GM18868 (cell line): ENCODE measurements at regions not wholly inside any gene's neighbourhood (a gene's known extent, or its start where the extent isn't known, plus 50 kb on each side); places are given as distances from the start of the nearest gene placed in this dataset.
"Not testable (repeated sequence)": the region's sequence is repeated elsewhere in the genome, so short reads cannot be mapped to it uniquely, and the experiment has no call there.

ENCODE experiments used
- ATAC-seq: cut with Tn5 transposase; IDR thresholded peaks from one replicate; pipeline ENCODE4 v1.9.1; 2021; ENCODE audit warnings: mild to moderate bottlenecking, moderate library complexity; ENCODE audit not compliant: unreplicated experiment

DNA sequence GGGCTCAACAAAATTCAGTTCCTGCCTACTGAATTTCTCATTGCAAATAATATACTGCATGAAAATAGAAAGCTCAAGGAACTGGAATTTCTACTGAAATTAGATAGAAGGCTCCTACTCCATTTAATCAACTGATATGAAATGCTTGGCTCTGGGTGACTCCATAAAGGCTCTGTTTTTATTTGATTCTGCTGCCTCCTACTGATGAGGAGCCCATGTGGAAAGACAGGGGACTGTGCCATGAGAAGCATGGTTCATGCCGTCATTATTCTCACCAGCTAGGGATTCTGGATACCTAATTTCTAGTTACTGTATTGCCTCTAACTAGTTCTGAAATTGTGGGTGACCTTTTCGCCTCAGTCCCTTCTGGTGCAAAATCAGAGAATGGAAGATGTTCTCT is 366.2 kb upstream of the DPH6 start:
- no peak for ATAC-seq

- no peak for ATAC-seq
Measured at GRCh38 chr15:35914573-35914972, 368.6 kb upstream of the DPH6 start.

DNA sequence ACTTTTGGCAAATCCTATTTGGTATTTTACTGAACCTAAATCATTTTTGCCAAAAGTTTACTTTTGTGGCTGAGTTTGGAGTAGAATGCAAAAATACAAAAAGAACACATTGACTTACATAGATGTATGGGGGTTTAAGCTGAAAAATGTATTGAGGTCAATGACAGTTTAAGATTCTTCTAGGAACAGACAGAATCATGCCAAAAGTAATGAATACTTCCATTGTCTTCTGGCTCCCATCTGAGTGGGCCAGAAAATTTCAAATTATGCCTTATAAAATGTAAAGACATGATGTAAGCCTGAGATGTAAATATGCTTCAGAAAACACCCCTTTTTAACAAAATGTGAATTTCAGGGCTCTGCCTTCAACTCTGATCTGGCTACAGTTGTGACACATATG is 375.1 kb upstream of the DPH6 start:
- ATAC-seq = no peak

- no peak for ATAC-seq
Measured at GRCh38 chr15:35925275-35926006, 379.5 kb upstream of the DPH6 start.

- ATAC-seq = no peak
Measured at GRCh38 chr15:35926007-35926380, 380.0 kb upstream of the DPH6 start.

- no peak for ATAC-seq
Measured at GRCh38 chr15:35928847-35929246, 382.9 kb upstream of the DPH6 start.

- ATAC-seq = peak; percentile 81
Measured at GRCh38 chr15:35929740-35930444, 383.9 kb upstream of the DPH6 start.

DNA sequence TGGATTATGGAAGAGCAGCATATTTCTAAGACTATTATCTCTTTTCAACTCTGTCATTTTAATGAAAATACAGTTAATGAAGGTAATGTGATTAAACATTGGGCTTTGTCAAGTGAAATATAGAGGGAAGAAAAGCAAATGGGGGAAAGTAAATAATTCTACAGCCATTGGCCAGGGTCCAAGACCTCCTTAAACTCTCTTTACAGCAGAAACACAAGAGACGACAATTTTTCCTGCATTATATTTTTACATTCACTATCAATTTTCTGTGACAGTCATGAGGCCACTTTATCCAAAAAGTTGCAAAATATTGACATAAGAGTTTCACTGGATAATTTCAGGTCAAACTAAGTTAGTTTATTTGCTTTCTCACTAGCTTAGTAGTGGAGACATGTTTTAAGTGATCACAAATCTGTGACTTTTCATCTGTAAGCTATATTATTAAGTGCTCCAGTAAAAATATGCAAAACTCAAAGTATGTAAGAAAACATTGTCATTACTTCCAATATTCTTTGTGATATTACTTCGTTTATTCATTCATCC is 385.9 kb upstream of the DPH6 start:
- ATAC-seq = no peak

DNA sequence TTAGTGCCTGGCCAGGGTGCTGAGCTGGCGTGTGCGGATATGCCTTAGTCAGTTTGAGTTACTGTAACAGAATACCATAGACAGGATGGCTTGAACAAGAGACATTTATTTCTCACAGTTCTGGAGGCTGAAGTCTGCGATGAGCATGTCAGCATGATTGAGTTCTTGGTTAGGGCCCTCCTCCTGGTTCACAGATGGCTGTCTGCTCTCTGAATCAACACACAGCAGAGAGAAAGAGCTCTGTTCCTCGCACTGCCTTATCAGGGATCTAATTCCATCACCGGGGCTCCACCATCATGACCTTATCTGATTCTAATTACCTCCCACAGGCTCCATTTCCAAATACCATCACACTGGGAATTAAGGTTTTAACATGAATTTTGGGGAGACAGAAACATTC is 386.6 kb upstream of the DPH6 start:
- ATAC-seq = no peak

DNA sequence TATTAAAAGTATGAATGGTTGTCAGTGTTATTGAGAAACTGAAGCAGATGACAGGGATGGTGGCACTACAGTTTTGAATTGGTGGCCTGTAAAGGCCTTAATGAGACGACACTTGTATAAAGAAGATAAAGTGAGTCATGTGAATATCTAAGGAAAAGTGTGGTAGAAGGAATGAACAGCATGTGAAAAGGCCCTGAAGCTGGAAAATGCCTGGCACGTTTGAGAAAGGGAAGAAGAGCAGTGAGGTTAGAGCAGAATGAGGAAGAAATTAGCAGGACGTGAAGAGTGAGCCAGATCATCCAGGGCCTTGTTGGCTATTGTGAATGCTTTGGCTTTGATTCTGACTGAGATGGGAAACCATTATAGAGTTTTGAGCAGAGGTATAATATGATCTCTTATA is 387.6 kb upstream of the DPH6 start:
- ATAC-seq = no peak

GRCh38 chr15:35934383-35935049 is 388.6 kb upstream of the DPH6 start:
- ATAC-seq = no peak

GRCh38 chr15:35936284-35936683 is 390.3 kb upstream of the DPH6 start:
- ATAC-seq = no peak

- no peak for ATAC-seq
Measured at GRCh38 chr15:35937380-35937779, 391.4 kb upstream of the DPH6 start.

- ATAC-seq = no peak
Measured at GRCh38 chr15:35944945-35945585, 399.1 kb upstream of the DPH6 start.

- no peak for ATAC-seq
Measured at GRCh38 chr15:35953424-35953823, 407.5 kb upstream of the DPH6 start.

GRCh38 chr15:35956056-35956455 is 410.1 kb upstream of the DPH6 start:
- no peak for ATAC-seq

- no peak for ATAC-seq
Measured at GRCh38 chr15:35958021-35958420, 412.1 kb upstream of the DPH6 start.

DNA sequence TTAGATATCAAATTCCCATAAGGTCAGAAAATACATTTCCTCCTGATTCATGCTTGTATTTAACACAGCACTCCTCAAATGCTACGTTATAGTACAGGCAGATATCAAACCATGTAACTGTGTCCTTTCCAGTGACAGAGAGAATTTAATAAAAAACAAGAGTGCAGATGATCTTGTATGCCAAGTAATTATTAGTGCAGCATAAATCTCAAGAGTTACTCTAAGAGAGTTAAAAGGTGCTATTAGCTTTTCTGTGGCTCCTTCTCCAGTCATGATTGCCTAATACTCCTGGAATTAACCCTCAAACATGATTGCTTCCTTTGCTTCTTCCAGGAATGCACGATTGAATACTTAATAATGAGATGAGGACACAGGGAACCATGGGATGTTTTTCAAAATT is 413.0 kb upstream of the DPH6 start:
- ATAC-seq = no peak

- no peak for ATAC-seq
Measured at GRCh38 chr15:35963326-35963725, 417.4 kb upstream of the DPH6 start.

DNA sequence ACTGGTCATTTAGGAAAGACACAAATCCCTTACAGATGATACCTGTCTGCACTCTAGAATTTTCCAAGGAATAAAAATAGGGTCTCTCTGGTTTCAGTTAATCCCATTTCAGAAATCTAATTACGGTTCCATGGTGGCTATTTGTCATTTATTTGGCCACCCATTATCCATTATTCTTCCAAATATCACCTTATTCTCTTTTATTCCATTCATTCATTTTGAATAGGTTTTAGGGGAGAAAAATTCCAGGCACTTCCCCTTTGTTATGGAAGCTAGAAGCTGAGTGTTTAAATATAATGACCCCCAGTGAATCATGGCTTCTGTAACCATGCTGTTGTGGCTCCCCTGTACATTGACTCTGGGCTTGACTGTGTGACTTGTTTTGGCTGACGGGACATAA is 420.8 kb upstream of the DPH6 start:
- ATAC-seq = no peak

- not testable (repeated sequence) for ATAC-seq
Measured at GRCh38 chr15:35967968-35968367, 422.0 kb upstream of the DPH6 start.
